Activated naive CD8-positive, alpha-beta T cell treated with anti-CD3 and anti-CD28 coated beads for 36 hours (primary cell): ENCODE measurements at regions not wholly inside any gene's neighbourhood (a gene's known extent, or its start where the extent isn't known, plus 50 kb on each side); places are given as distances from the start of the nearest gene placed in this dataset.

Experiments used
- DNase-seq: peaks from one replicate; pipeline ENCODE4 v3.0.0; 2021
- H3K27ac Mint-ChIP-seq: one replicate; pipeline ENCODE4 v1.8.0; 2022; ENCODE audit warnings: mild to moderate bottlenecking, moderate library complexity, mixed read lengths
- H3K27me3 Mint-ChIP-seq: one replicate; pipeline ENCODE4 v1.8.0; 2022; ENCODE audit warnings: mild to moderate bottlenecking, mixed read lengths
- H3K36me3 Mint-ChIP-seq: one replicate; pipeline ENCODE4 v1.8.0; 2021; ENCODE audit warnings: mild to moderate bottlenecking, mixed read lengths
- H3K4me1 Mint-ChIP-seq: one replicate; pipeline ENCODE4 v1.8.0; 2021; ENCODE audit warnings: mixed read lengths
- H3K4me3 Mint-ChIP-seq: one replicate; pipeline ENCODE4 v1.8.0; 2022; ENCODE audit warnings: mild to moderate bottlenecking, moderate library complexity, mixed read lengths
- H3K9me3 Mint-ChIP-seq: one replicate; pipeline ENCODE4 v1.8.0; 2022; ENCODE audit warnings: mixed read lengths

- no peaks in the 10 kb centered on the region for H3K36me3 Mint-ChIP-seq
- no peak for DNase-seq
- no peak overlapping the region for H3K27ac Mint-ChIP-seq
- H3K4me3 Mint-ChIP-seq, result no peak overlapping the region
- no peaks in the 10 kb centered on the region for H3K27me3 Mint-ChIP-seq
- no peaks in the 10 kb centered on the region for H3K4me1 Mint-ChIP-seq
- no peaks in the 10 kb centered on the region for H3K9me3 Mint-ChIP-seq
Measured at GRCh38 chr6:3573670-3574069, 116.8 kb upstream of the SLC22A23 start.

DNA sequence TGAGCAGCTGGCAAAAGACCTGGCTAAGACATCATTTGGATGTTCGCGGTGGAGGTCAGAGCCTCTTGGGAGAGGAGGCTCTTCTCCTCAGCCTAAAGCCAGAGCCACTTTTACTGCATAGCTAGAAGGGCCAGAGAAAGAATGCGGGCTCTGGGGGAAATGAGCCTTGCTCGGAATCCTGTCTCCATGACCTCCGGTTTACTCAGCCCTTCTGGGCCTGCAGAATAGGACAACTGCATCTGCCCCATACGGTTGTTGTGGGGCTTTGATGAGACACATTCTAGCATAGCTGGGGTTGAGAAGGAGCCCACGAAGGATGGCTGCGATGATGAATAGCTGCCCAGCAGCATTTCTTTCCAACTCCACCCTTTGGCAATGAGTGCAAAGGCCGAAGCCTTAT is 115.0 kb upstream of the SLC22A23 start:
- Mint-ChIP-seq H3K27ac (no peak overlapping the region), H3K4me3 (no peak overlapping the region), H3K27me3 (no peaks in the 10 kb centered on the region)

GRCh38 chr6:3571250-3571681 is 114.4 kb upstream of the SLC22A23 start:
- Mint-ChIP-seq H3K4me1 (no peaks in the 10 kb centered on the region), H3K27me3 (no peaks in the 10 kb centered on the region), H3K9me3 (no peaks in the 10 kb centered on the region), H3K27ac (no peak overlapping the region), H3K4me3 (no peak overlapping the region), H3K36me3 (no peaks in the 10 kb centered on the region)
- DNase-seq, result no peak

More for the DNA sequence above, 115.0 kb upstream of the SLC22A23 start:
- DNase-seq, result no peak
- no peaks in the 10 kb centered on the region for H3K4me1 Mint-ChIP-seq
- no peaks in the 10 kb centered on the region for H3K9me3 Mint-ChIP-seq
- no peaks in the 10 kb centered on the region for H3K36me3 Mint-ChIP-seq

- H3K4me1 Mint-ChIP-seq, result no peaks in the 10 kb centered on the region
- no peaks in the 10 kb centered on the region for H3K9me3 Mint-ChIP-seq
- no peak for DNase-seq
- no peaks in the 10 kb centered on the region for H3K27me3 Mint-ChIP-seq
- no peak overlapping the region for H3K4me3 Mint-ChIP-seq
- no peak overlapping the region for H3K27ac Mint-ChIP-seq
- H3K36me3 Mint-ChIP-seq, result no peaks in the 10 kb centered on the region
Measured at GRCh38 chr6:3569816-3570215, 113.0 kb upstream of the SLC22A23 start.

- H3K27me3 Mint-ChIP-seq, result no peaks in the 10 kb centered on the region
- no peaks in the 10 kb centered on the region for H3K4me1 Mint-ChIP-seq
- DNase-seq, result no peak
- H3K27ac Mint-ChIP-seq, result no peak overlapping the region
- H3K9me3 Mint-ChIP-seq, result no peaks in the 10 kb centered on the region
- H3K36me3 Mint-ChIP-seq, result no peaks in the 10 kb centered on the region
- H3K4me3 Mint-ChIP-seq, result no peak overlapping the region
Measured at GRCh38 chr6:3568396-3569082, 111.7 kb upstream of the SLC22A23 start.

DNA sequence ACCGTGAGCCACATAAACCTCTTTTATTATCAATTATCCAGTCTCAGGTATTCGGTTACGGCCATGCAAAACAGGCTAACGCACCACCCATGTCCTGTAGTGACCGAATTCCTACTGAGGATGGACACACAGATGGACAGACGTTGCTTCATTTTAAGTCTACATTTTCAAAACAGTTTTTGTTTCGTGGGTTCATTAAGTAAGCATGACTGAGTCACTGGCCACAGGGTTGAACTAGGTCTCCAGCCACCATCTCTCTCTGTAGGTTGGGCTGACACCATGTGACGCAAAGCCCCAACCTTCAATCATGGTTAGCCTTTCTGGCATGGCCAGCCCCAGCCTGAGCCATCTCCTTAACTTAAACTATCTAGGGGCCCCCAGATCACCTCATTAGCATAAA is 110.0 kb upstream of the SLC22A23 start:
- Mint-ChIP-seq H3K36me3 (no peaks in the 10 kb centered on the region), H3K27ac (no peak overlapping the region), H3K4me1 (no peaks in the 10 kb centered on the region), H3K4me3 (no peak overlapping the region), H3K9me3 (no peaks in the 10 kb centered on the region), H3K27me3 (no peaks in the 10 kb centered on the region)
- DNase-seq, result no peak

GRCh38 chr6:3565291-3565690 is 108.4 kb upstream of the SLC22A23 start:
- Mint-ChIP-seq H3K27ac (no peak overlapping the region), H3K9me3 (no peaks in the 10 kb centered on the region), H3K27me3 (no peaks in the 10 kb centered on the region), H3K4me3 (no peak overlapping the region), H3K4me1 (no peaks in the 10 kb centered on the region), H3K36me3 (no peaks in the 10 kb centered on the region)
- no peak for DNase-seq

DNA sequence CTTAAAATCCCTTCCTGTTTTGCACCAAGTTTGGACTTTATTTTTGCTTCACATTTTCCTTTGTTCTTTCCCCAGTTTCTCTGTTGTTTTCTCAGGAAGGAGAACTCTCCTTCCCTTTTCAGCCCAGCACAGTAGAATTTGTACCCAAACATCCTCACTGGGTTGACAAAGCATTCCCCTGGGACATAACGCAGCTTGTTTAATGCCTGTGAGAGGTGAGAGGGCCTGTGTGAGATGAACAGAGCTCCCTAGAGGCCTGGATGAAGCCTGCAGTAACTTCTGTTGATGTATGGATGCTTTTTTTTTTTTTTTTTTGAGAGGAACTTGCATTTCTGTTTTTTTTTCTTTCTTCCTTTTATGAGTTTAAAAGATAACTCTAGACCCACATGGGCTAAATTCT is 104.9 kb upstream of the SLC22A23 start:
- no peak overlapping the region for H3K27ac Mint-ChIP-seq
- no peaks in the 10 kb centered on the region for H3K36me3 Mint-ChIP-seq
- no peaks in the 10 kb centered on the region for H3K4me1 Mint-ChIP-seq
- H3K9me3 Mint-ChIP-seq, result no peaks in the 10 kb centered on the region
- DNase-seq, result no peak
- peaks cover 11% of the 10 kb centered on the region for H3K27me3 Mint-ChIP-seq
- H3K4me3 Mint-ChIP-seq, result no peak overlapping the region

GRCh38 chr6:3560211-3560610 is 103.4 kb upstream of the SLC22A23 start:
- DNase-seq, result no peak
- no peak overlapping the region for H3K27ac Mint-ChIP-seq
- no peaks in the 10 kb centered on the region for H3K4me1 Mint-ChIP-seq
- no peaks in the 10 kb centered on the region for H3K36me3 Mint-ChIP-seq
- no peaks in the 10 kb centered on the region for H3K9me3 Mint-ChIP-seq
- H3K4me3 Mint-ChIP-seq, result no peak overlapping the region
- peaks cover 20% of the 10 kb centered on the region for H3K27me3 Mint-ChIP-seq

GRCh38 chr6:3559561-3559960 is 102.7 kb upstream of the SLC22A23 start:
- peaks cover 20% of the 10 kb centered on the region for H3K27me3 Mint-ChIP-seq
- no peaks in the 10 kb centered on the region for H3K36me3 Mint-ChIP-seq

GRCh38 chr6:3557336-3557735 is 100.5 kb upstream of the SLC22A23 start:
- no peak overlapping the region for H3K27ac Mint-ChIP-seq
- peaks cover 24% of the 10 kb centered on the region for H3K27me3 Mint-ChIP-seq
- no peak overlapping the region for H3K4me3 Mint-ChIP-seq
- no peaks in the 10 kb centered on the region for H3K36me3 Mint-ChIP-seq
- no peaks in the 10 kb centered on the region for H3K9me3 Mint-ChIP-seq
- H3K4me1 Mint-ChIP-seq, result no peaks in the 10 kb centered on the region
- DNase-seq, result no peak

More at GRCh38 chr6:3559561-3559960, 102.7 kb upstream of the SLC22A23 start:
- H3K4me1 Mint-ChIP-seq, result no peaks in the 10 kb centered on the region
- DNase-seq, result no peak
- no peaks in the 10 kb centered on the region for H3K9me3 Mint-ChIP-seq
- no peak overlapping the region for H3K4me3 Mint-ChIP-seq
- no peak overlapping the region for H3K27ac Mint-ChIP-seq

GRCh38 chr6:3553254-3553653 is 96.4 kb upstream of the SLC22A23 start:
- Mint-ChIP-seq H3K36me3 (no peaks in the 10 kb centered on the region), H3K27ac (no peak overlapping the region), H3K9me3 (peaks cover 3% of the 10 kb centered on the region), H3K4me3 (no peak overlapping the region), H3K27me3 (peaks cover 18% of the 10 kb centered on the region), H3K4me1 (no peaks in the 10 kb centered on the region)
- no peak for DNase-seq

DNA sequence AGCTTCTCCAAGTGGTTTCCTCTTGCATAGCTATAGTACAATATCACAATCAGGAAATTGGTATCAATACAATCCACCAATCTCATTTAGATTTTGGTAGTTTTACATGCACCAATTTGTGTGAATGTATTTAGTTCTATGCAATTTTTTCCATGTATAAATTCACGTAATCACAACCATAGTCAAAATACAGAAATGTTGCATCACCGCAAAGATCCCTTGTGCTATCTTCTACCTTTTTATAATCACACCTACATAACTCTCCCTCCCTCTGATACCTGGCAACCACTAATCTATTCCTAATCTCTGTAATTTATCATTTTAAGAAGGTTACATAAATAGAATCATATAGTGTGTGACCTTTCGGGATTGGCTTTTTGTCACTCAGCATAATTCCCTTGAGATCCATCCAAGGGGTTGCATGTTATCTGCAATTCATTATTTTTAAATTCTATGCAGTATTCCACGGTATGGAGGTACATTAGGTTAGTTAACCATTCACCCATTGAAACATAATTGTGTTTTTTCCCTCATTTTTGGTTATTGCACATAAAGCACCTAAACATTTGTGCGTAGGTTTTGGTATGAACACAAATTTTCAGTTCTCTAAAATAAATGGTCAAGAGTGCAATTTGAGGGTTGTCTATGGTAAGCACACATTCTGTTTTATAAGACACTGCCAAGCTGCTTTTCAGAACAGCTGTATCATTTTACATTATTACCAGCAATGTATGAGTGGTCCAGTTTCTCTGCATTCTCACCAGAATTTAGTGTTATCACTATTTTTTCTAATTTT is 95.1 kb upstream of the SLC22A23 start:
- no peak for DNase-seq
- Mint-ChIP-seq H3K27me3 (peaks cover 26% of the 10 kb centered on the region), H3K36me3 (no peaks in the 10 kb centered on the region), H3K4me3 (no peak overlapping the region), H3K9me3 (peaks cover 3% of the 10 kb centered on the region), H3K27ac (no peak overlapping the region), H3K4me1 (no peaks in the 10 kb centered on the region)

DNA sequence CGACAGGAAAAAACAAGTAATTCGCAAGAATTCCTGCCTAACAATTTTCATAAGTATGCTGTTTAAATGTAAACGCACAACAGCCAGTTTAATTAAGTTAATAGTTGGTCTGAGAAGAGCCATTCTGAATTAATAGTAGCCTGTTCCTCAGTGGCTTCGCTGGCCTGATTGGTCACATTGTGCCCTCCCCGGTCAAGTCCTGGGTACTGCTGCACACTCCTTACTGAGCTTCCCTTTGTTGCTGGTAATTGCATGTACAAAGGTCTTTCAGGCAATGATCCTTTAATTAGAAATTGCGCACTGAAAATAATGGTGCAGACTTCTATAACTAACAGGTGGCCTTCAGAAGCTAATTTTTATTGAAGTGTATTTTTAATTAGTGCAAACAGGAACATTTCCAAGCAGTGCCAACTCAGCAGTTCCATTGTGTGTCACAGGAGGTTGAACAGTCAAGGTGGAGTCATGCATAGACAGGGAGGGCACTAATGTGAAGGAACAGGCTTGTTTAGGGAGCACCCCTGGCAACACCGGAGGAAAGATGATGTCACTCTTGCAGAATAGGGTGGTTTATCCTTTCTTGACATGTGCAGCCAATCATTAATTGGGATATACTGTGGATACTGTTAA is 92.6 kb upstream of the SLC22A23 start:
- no peak overlapping the region for H3K27ac Mint-ChIP-seq
- peaks cover 22% of the 10 kb centered on the region for H3K27me3 Mint-ChIP-seq
- H3K9me3 Mint-ChIP-seq, result peaks cover 3% of the 10 kb centered on the region
- no peaks in the 10 kb centered on the region for H3K36me3 Mint-ChIP-seq
- no peaks in the 10 kb centered on the region for H3K4me1 Mint-ChIP-seq
- H3K4me3 Mint-ChIP-seq, result no peak overlapping the region
- no peak for DNase-seq

DNA sequence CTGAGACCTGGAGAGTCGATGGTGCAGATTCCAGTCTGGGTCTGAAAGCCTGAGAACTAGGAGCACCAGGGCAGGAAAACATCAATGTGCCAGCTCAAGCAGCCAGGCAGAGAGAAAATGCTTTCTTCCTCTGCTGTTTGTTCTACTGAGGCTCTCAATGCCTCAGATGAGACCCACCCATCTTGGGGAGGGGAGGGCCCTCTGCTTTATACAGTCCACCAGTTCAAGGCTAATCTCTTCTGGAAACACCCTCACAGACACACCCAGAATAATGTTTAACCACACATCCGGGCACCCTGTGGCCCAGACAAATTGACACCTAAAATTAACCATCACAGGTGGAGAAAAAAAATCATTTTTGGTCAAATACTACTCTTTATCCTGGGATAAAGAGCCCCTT is 89.3 kb upstream of the SLC22A23 start:
- Mint-ChIP-seq H3K36me3 (no peaks in the 10 kb centered on the region), H3K4me1 (no peaks in the 10 kb centered on the region), H3K9me3 (peaks cover under 1% of the 10 kb centered on the region), H3K27me3 (peaks cover 24% of the 10 kb centered on the region), H3K4me3 (no peak overlapping the region), H3K27ac (no peak overlapping the region)
- no peak for DNase-seq
